ENCODE measurements at regions not wholly inside any gene's neighbourhood (a gene's known extent, or its start where the extent isn't known, plus 50 kb on each side); places are given as distances from the start of the nearest gene placed in this dataset.

DNA sequence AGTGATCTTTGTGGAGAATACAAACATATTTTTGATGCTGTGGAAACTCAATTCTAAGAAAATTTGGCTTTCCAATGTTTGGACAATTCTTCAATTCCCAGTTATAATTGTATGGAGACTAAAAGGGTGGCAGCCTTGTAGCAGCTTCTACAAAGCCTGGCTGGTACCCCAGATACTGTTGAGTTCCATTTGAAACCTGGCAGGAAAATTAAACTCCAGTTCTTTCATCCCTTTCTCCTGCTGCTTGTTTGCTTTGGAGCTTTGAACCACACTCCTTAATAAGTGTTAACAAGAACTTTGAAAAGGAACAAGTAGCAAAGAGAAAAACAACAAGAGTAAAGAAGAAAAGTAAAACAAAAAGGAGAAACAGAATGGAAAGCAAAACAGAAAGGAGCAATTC, 172.6 kb upstream of the ADAMTS5 start:
- TF ChIP-seq EZH2 (IDR thresholded peaks at IDR 0.05; ENCODE audit: borderline replicate concordance, low read depth, low read length, severe bottlenecking) (no peak), POLR2A (IDR thresholded peaks at IDR 0.05; ENCODE audit: low read depth, low read length) (no peak), POLR2AphosphoS5 (IDR thresholded peaks at IDR 0.05; ENCODE audit: insufficient read depth, low read depth, low read length) (no peak), MYC (IDR thresholded peaks at IDR 0.05; ENCODE audit: low read depth, low read length) (no peak), JUN (IDR thresholded peaks at IDR 0.05; ENCODE audit: borderline replicate concordance, insufficient read depth, insufficient read length, low read depth) (no peak)
- TF ChIP-seq, protein P1, sequence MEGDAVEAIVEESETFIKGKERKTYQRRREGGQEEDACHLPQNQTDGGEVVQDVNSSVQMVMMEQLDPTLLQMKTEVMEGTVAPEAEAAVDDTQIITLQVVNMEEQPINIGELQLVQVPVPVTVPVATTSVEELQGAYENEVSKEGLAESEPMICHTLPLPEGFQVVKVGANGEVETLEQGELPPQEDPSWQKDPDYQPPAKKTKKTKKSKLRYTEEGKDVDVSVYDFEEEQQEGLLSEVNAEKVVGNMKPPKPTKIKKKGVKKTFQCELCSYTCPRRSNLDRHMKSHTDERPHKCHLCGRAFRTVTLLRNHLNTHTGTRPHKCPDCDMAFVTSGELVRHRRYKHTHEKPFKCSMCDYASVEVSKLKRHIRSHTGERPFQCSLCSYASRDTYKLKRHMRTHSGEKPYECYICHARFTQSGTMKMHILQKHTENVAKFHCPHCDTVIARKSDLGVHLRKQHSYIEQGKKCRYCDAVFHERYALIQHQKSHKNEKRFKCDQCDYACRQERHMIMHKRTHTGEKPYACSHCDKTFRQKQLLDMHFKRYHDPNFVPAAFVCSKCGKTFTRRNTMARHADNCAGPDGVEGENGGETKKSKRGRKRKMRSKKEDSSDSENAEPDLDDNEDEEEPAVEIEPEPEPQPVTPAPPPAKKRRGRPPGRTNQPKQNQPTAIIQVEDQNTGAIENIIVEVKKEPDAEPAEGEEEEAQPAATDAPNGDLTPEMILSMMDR (IDR thresholded peaks at IDR 0.05; ENCODE audit: extremely low read depth in 1 of 2, insufficient read depth in 1 of 2, low read depth in 1 of 2, low read length in 2 of 2) = no peak
- TF ChIP-seq, protein P2, sequence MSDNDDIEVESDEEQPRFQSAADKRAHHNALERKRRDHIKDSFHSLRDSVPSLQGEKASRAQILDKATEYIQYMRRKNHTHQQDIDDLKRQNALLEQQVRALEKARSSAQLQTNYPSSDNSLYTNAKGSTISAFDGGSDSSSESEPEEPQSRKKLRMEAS (IDR thresholded peaks at IDR 0.05; ENCODE audit: insufficient read depth, insufficient read length) = no peak
